ENCODE measurements at regions not wholly inside any gene's neighbourhood (a gene's known extent, or its start where the extent isn't known, plus 50 kb on each side); places are given as distances from the start of the nearest gene placed in this dataset.

GRCh38 chr7:27299861-27300260, 57.3 kb downstream of the EVX1 start:
- Mint-ChIP-seq H3K27me3 (peaks cover 2% of the 10 kb centered on the region), H3K9me3 (ENCODE audit: low read depth) (peaks cover 2% of the 10 kb centered on the region), H3K4me3 (no peak overlapping the region), H3K27ac (no peak overlapping the region), H3K36me3 (no peaks in the 10 kb centered on the region), H3K4me1 (peaks cover 3% of the 10 kb centered on the region)
- DNase-seq (no peak), ATAC-seq (no peak)
- CTCF ChIA-PET, result no interaction called here

GRCh38 chr7:27300421-27300820, 57.8 kb downstream of the EVX1 start:
- peaks cover 2% of the 10 kb centered on the region for H3K9me3 Mint-ChIP-seq (ENCODE audit: low read depth)
- no peak overlapping the region for H3K27ac Mint-ChIP-seq
- ATAC-seq (no peak), DNase-seq (no peak)
- H3K4me1 Mint-ChIP-seq, result peaks cover 3% of the 10 kb centered on the region
- CTCF ChIA-PET, result no interaction called here
- H3K4me3 Mint-ChIP-seq, result no peak overlapping the region
- peaks cover 6% of the 10 kb centered on the region for H3K27me3 Mint-ChIP-seq
- no peaks in the 10 kb centered on the region for H3K36me3 Mint-ChIP-seq

DNA sequence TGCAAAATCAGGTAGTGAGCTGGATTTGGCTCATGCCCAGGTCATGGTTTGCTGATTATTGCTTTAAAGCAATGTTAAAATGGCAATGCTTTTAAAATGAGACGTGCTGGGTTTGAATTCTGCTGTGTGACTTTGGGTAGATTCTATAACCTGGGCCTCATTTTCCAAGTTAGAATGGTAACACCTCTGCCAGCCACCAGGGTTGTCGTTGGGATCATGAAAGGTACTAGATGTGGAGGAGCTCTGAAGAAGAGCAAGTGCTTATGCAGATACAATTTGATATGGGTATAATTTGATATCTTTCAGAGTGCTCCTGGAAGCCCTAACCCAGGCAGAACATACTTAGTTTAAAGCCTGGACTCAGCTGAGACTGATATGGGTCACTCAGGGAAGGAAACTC, 60.0 kb downstream of the EVX1 start:
- H3K4me1 Mint-ChIP-seq, result no peaks in the 10 kb centered on the region
- no peak overlapping the region for H3K27ac Mint-ChIP-seq
- DNase-seq (no peak), ATAC-seq (no peak)
- H3K27me3 Mint-ChIP-seq, result peaks cover 4% of the 10 kb centered on the region
- no peak overlapping the region for H3K4me3 Mint-ChIP-seq
- H3K36me3 Mint-ChIP-seq, result no peaks in the 10 kb centered on the region
- H3K9me3 Mint-ChIP-seq (ENCODE audit: low read depth), result no peaks in the 10 kb centered on the region
- CTCF ChIA-PET, result interaction anchor here (1.2 kb wide), 1 partner anchor 33 kb away, joined by 4 read pairs; no protein-coding TSS in a partner anchor

DNA sequence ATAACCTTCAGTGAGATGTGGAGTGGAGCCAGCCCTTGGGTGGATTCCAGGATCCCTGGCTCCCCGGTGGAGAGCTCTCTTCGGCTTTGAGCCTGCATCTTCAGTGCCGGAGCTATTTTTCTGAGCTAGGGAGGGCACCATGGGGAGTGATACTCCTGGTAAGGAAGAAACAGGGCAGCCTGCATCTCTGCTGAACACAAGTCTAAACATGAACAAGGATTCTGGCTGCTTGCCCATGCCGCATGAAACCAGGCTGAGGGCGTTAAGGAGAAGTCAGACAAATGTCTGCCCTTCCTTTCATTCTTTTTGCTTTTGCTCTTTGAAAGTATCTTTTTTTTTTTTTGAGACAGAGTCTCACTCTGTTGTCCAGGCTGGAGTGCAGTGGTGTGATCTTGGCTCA, 60.4 kb downstream of the EVX1 start:
- no peaks in the 10 kb centered on the region for H3K36me3 Mint-ChIP-seq
- no peak overlapping the region for H3K4me3 Mint-ChIP-seq
- CTCF ChIA-PET, result interaction anchor here (1.2 kb wide), 1 partner anchor 33 kb away, joined by 4 read pairs; no protein-coding TSS in a partner anchor
- H3K27me3 Mint-ChIP-seq, result peaks cover 4% of the 10 kb centered on the region
- ATAC-seq (no peak), DNase-seq (no peak)
- H3K9me3 Mint-ChIP-seq (ENCODE audit: low read depth), result no peaks in the 10 kb centered on the region
- H3K4me1 Mint-ChIP-seq, result no peaks in the 10 kb centered on the region
- H3K27ac Mint-ChIP-seq, result no peak overlapping the region

DNA sequence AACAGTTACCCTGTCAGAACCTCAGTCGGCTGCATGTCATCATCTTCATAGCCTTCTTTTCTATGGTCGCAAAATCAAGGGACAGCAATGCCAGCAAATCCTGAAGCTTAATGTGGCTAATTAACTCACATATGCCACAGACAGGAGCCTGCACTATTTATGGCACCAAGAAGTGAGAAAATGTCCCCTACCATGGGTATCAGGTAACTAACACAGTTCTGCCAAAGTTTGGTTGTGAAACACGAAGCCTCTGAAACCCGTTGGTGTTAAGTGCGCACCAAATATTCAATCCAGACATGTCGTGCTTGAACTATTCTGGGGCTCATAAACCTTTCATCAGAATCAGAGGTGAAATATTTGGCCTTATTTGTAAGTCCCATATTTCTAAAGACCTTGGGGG, 63.3 kb downstream of the EVX1 start:
- Mint-ChIP-seq H3K36me3 (no peaks in the 10 kb centered on the region), H3K9me3 (ENCODE audit: low read depth) (no peaks in the 10 kb centered on the region), H3K4me3 (no peak overlapping the region), H3K27ac (no peak overlapping the region), H3K4me1 (no peaks in the 10 kb centered on the region), H3K27me3 (peaks cover 4% of the 10 kb centered on the region)
- CTCF ChIA-PET, result no interaction called here
- ATAC-seq (no peak), DNase-seq (no peak)

DNA sequence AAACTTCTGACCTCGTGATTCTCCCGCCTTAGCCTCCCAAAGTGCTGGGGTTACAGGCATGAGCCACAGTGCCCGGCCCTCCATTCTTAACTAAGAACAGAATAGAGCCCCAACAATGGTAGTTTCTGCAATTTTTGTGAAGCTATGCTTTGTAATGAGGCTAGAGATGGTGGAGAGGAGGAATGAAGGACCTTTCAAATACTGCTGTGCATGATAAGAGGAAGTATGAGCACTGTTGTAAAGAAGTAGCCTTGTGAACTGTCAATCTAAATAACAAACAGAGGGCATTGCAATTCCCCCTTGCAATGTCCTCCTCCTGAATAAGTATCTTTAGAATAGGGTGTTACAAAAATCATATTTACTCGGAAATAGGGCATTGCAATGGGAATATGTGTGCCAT, 70.2 kb downstream of the EVX1 start:
- Mint-ChIP-seq H3K9me3 (ENCODE audit: low read depth) (no peaks in the 10 kb centered on the region), H3K4me1 (no peaks in the 10 kb centered on the region), H3K27ac (no peak overlapping the region), H3K27me3 (peaks cover 23% of the 10 kb centered on the region), H3K4me3 (no peak overlapping the region), H3K36me3 (no peaks in the 10 kb centered on the region)
- CTCF ChIA-PET, result no interaction called here
- ATAC-seq (no peak), DNase-seq (no peak)

DNA sequence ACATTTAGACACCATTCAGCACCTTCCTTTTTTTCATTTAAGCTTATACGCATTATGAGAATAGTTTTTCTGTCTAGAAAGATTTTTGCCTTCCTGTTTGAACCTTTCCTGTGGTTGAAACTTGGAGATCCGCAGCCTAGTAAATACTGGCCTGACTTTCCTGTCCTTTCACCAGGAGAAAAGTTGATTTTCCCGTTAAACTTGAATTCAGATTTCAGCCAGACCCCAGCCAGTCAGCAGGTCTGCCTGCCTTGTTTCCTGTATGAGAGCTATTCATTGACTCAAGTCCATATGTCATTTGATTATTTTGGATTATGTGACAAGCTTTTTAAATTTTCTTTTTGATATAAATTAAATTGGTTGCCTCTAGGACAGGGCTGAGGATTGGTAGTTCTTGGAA, 71.5 kb downstream of the EVX1 start:
- H3K4me3 Mint-ChIP-seq, result no peak overlapping the region
- no peak overlapping the region for H3K27ac Mint-ChIP-seq
- ATAC-seq, result no peak
- no peaks in the 10 kb centered on the region for H3K36me3 Mint-ChIP-seq
- peaks cover 23% of the 10 kb centered on the region for H3K27me3 Mint-ChIP-seq
- H3K4me1 Mint-ChIP-seq, result no peaks in the 10 kb centered on the region
- CTCF ChIA-PET, result no interaction called here
- no peaks in the 10 kb centered on the region for H3K9me3 Mint-ChIP-seq (ENCODE audit: low read depth)
- no peak for DNase-seq

- ATAC-seq (no peak), DNase-seq (no peak)
- Mint-ChIP-seq H3K4me1 (no peaks in the 10 kb centered on the region), H3K36me3 (no peaks in the 10 kb centered on the region), H3K27me3 (peaks cover 26% of the 10 kb centered on the region), H3K4me3 (no peak overlapping the region), H3K27ac (no peak overlapping the region), H3K9me3 (ENCODE audit: low read depth) (no peaks in the 10 kb centered on the region)
- CTCF ChIA-PET, result no interaction called here
Observed at GRCh38 chr7:27315066-27315465, 72.5 kb downstream of the EVX1 start.

DNA sequence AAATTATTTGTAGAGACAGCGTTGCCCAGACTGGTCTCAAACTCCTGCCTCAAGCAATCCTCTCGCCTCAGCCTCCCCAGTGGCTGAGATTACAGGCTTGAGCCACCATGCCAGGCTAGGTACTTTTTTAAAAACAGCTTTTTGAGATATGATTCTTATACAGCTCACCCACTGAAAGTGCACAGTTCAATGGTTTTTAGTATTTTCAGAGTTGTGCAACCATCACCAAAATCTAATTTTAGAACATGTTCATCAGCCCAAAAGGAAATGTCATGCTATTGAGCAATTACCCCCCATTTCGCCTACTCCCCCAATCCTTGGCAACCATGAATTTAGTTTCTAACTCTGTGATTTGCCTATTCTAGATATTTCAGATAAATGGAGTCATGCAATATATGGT, 73.7 kb downstream of the EVX1 start:
- H3K27ac Mint-ChIP-seq, result no peak overlapping the region
- no peaks in the 10 kb centered on the region for H3K36me3 Mint-ChIP-seq
- CTCF ChIA-PET, result no interaction called here
- peaks cover 24% of the 10 kb centered on the region for H3K27me3 Mint-ChIP-seq
- no peak overlapping the region for H3K4me3 Mint-ChIP-seq
- no peak for DNase-seq
- no peaks in the 10 kb centered on the region for H3K4me1 Mint-ChIP-seq
- H3K9me3 Mint-ChIP-seq (ENCODE audit: low read depth), result no peaks in the 10 kb centered on the region
- ATAC-seq, result no peak

- CTCF ChIA-PET, result no interaction called here
Observed at GRCh38 chr7:27324246-27324645, 81.6 kb downstream of the EVX1 start.

DNA sequence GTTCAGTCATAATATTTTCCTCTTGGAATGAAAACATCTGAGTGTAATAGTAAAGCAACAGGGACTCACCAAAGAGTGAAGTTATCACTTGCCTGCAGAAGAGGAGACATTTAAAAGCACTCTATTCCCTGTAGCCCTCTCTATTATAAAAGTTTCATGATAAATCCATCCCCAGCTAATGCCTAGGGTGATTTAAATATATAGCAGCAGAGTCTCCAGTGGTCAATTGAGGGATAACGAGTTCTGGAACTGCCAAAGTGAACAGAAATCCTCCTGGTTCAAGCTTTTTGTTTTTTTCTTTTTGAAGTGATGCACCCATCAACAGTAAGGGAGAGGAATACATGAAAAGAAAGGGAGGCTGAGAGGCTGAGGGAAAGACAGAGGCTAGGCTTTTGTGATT, 87.3 kb downstream of the EVX1 start:
- Mint-ChIP-seq H3K36me3 (no peaks in the 10 kb centered on the region), H3K27me3 (peaks cover 14% of the 10 kb centered on the region), H3K4me3 (no peak overlapping the region), H3K4me1 (no peaks in the 10 kb centered on the region), H3K27ac (no peak overlapping the region), H3K9me3 (ENCODE audit: low read depth) (peaks cover 3% of the 10 kb centered on the region)
- ATAC-seq, result no peak
- no peak for DNase-seq
- CTCF ChIA-PET, result no interaction called here

More at GRCh38 chr7:27324246-27324645, 81.6 kb downstream of the EVX1 start:
- Mint-ChIP-seq H3K27ac (no peak overlapping the region), H3K4me3 (no peak overlapping the region), H3K4me1 (no peaks in the 10 kb centered on the region), H3K27me3 (peaks cover 18% of the 10 kb centered on the region), H3K36me3 (no peaks in the 10 kb centered on the region), H3K9me3 (ENCODE audit: low read depth) (no peaks in the 10 kb centered on the region)
- ATAC-seq (no peak), DNase-seq (no peak)

- Mint-ChIP-seq H3K27ac (no peak overlapping the region), H3K4me1 (no peaks in the 10 kb centered on the region), H3K9me3 (ENCODE audit: low read depth) (peaks cover 2% of the 10 kb centered on the region), H3K27me3 (peaks cover 11% of the 10 kb centered on the region), H3K36me3 (no peaks in the 10 kb centered on the region), H3K4me3 (no peak overlapping the region)
- no peak for ATAC-seq
- no peak for DNase-seq
- CTCF ChIA-PET, result no interaction called here
Observed at GRCh38 chr7:27339478-27339877, 96.9 kb downstream of the EVX1 start.

DNA sequence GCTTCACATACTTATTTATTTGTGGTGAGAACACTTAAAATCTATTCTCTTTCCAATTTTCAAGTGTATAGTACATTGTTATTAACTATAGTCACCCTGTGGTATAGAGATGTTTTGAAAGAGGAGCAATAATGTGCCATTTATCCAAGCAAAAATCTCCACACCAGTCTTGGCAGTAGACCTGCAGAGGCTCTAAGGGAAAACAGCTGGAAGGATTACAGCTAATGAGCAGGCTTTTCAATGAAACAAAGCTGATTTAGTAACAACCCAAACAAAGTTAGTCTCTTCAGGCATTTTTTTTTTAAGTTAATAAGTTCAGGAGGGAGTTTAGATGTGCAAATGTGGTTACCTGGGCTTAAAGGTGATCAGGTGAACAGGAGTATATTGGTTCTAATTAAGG, 101.9 kb downstream of the EVX1 start:
- DNase-seq, result no peak
- no peak for ATAC-seq
- Mint-ChIP-seq H3K36me3 (no peaks in the 10 kb centered on the region), H3K27ac (no peak overlapping the region), H3K4me1 (no peaks in the 10 kb centered on the region), H3K27me3 (peaks cover 17% of the 10 kb centered on the region), H3K4me3 (no peak overlapping the region), H3K9me3 (ENCODE audit: low read depth) (no peaks in the 10 kb centered on the region)
- CTCF ChIA-PET, result no interaction called here

GRCh38 chr7:27345164-27345887, 102.7 kb downstream of the EVX1 start:
- CTCF ChIA-PET, result no interaction called here
- Mint-ChIP-seq H3K4me3 (no peak overlapping the region), H3K27ac (no peak overlapping the region), H3K9me3 (ENCODE audit: low read depth) (no peaks in the 10 kb centered on the region), H3K4me1 (no peaks in the 10 kb centered on the region), H3K36me3 (no peaks in the 10 kb centered on the region), H3K27me3 (peaks cover 17% of the 10 kb centered on the region)
- DNase-seq (no peak), ATAC-seq (no peak)

DNA sequence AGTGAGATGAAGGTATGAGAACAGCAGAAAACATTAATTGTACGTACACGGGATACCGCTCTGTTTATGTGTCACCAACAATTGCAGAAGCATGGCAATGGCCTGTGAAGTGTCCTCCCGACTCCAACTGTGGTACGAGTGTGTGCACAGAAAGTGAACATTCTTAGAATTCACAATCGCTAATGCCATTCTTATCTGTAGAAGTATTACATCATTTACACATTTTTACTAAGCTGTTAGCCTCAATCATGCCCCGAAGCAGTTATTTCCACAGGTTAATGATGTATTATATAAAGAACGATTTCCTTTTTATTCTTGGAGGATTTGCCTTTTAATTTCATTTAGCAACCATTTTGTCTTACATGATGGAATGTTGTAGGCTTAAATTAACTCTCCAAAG, 103.4 kb downstream of the EVX1 start:
- Mint-ChIP-seq H3K36me3 (no peaks in the 10 kb centered on the region), H3K9me3 (ENCODE audit: low read depth) (no peaks in the 10 kb centered on the region), H3K27me3 (peaks cover 17% of the 10 kb centered on the region), H3K27ac (no peak overlapping the region), H3K4me1 (no peaks in the 10 kb centered on the region), H3K4me3 (no peak overlapping the region)
- CTCF ChIA-PET, result no interaction called here
- ATAC-seq (no peak), DNase-seq (no peak)
